NOMO-1 (cell line): ENCODE measurements at regions not wholly inside any gene's neighbourhood (a gene's known extent, or its start where the extent isn't known, plus 50 kb on each side); places are given as distances from the start of the nearest gene placed in this dataset.

Source experiments
- DNase-seq, 2 experiments: peaks; one replicate each; lab custom pipeline; 2025; ENCODE audit not compliant: unreplicated experiment in 2 of 2; lab: John Stamatoyannopoulos, UW

GRCh38 chr5:8366266-8366665 is 497.3 kb downstream of the MTRR start:
- no peak for DNase-seq

DNA sequence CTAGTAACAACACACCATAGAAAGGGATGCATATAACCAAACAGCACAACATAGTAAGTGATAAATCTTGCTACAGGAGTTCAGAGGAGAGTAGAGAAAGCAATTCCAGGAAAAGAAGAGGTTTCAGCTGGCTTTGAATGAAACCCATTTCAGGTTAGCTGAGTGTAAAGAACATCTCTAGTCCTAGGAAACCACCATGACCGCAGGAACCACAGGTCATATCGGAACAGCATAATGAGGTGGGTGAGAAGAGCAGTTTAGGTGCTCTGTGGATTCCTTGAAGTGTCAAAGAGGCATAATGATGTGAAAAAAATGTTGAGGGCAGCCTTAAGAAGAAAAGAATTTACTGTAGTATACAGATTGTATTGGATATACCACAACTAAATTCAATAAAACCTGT is 507.5 kb downstream of the MTRR start:
- DNase-seq = no peak

- no peak for DNase-seq
These were observed 513.0 kb downstream of the MTRR start for GRCh38 chr5:8381972-8382371.

DNA sequence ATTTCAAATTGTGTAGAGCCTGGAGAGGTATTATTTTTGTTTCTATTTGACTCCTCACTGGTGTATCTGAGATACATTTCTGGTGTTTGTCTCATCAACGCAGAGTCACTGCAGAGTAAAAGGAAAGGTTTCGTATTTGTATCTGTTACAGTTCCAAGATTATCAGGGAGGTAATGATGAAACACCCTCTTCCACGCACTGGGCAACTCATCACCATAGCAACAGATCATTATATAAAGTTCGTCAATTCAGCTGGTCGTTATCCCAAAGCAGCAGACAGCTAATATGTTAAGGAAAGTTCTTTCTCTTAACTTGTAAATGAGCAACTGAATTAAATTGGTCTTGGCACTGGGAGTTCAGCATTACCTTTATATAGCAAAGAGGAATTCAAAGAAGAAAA is 513.5 kb downstream of the MTRR start:
- DNase-seq = no peak

DNA sequence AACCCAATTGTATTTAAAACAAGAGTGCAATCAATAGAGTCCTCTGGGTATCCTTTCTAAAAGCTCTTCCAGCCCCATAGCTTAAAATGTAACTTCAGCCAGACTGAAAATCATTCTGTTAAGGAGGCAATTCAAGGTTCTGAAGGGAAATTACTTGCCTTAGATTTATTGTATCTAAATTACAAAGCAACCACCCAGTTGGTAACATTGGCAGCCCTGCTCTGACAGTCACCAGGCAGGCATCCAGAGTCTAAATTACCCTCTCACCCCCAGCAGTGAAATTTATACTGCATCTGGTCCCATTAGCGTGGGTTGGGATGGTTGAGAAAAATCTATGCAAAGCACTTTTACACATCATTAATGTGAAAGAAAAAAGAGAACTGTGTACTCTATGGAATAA is 514.7 kb downstream of the MTRR start:
- DNase-seq = no peak

GRCh38 chr5:8386719-8387288 is 517.9 kb downstream of the MTRR start:
- DNase-seq = no peak

DNA sequence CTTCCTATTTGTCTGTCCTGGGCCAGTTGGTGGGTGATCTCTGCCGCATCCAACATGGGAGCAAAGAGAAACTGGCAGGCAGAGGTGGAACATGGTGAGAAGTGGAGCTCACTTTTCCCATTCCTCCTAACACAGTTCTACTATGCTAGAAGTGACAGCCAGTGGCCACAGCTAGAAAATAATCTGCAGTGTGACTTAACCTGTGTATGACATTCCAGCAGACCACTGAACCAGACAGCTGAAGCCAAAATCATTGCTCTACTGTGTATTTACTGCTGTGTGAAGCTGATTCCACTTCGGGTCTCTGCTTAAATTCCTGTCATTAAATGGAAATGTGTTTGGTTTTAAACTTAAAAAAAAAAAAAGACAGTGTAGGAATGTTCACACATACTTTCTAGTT is 523.0 kb downstream of the MTRR start:
- DNase-seq = no peak

- no peak for DNase-seq
These were observed 524.3 kb downstream of the MTRR start for GRCh38 chr5:8393240-8393639.

GRCh38 chr5:8394965-8395364 is 526.0 kb downstream of the MTRR start:
- no peak for DNase-seq

GRCh38 chr5:8396246-8396645 is 527.3 kb downstream of the MTRR start:
- DNase-seq = no peak

DNA sequence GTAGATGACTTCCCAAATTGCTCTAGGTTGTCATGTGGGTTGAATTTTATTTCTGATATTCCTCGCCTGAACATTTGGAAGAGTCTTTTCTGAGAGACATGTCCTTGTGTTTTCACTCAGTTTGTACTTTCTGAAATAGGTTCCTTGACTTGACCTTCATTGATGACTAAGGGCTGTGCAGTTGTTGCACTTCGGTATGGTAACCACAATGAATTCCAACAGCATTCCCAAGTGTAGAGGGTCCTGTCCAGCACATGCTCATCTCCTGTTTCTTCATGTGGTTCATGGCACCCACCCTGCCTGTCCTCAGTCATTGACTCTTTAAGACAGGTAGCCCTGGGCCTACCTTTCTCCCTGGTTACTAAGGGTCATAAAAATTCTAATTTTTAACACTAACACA is 527.8 kb downstream of the MTRR start:
- no peak for DNase-seq

GRCh38 chr5:8399471-8399870 is 530.5 kb downstream of the MTRR start:
- no peak for DNase-seq

GRCh38 chr5:8408258-8408657 is 539.3 kb downstream of the MTRR start:
- DNase-seq = no peak

- no peak for DNase-seq
These were observed 541.7 kb downstream of the MTRR start for GRCh38 chr5:8410618-8411017.

GRCh38 chr5:8413975-8414374 is 545.0 kb downstream of the MTRR start:
- DNase-seq = no peak

DNA sequence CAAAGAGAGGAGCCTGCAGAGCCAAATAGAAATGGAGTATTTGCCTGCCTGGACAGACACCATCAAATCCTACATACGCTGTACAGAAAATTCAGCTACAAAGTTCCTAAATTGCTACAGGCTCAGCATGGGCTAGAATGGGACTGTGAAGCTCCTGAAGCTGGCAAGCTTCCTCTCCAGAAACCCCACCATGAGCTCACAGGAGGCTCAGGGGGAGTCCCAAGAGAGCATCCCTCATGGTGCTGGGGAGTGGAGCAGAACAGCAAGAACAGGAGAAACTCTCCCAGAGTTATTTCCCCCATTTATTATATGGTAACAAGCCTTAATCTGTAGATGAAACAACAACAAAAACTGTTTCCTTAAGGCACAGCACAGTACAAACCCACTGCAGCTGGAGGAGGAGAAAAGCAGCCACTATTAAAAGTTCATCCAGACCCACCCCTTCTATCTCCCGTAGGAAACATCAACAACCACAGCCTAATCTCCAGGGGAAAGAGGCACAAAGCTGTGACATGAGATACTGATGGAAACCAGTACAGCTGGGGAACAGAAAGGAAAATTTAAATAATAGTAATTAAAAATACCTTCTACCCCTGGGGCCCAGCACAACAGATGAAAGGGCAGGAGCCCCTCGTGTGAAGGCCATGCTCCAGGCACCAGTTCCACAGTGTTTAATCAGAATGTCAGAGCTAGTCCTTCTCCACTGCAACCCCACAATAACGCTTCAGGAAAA is 548.5 kb downstream of the MTRR start:
- DNase-seq = no peak

- DNase-seq = no peak
These were observed 549.1 kb downstream of the MTRR start for GRCh38 chr5:8418049-8418426.

GRCh38 chr5:8429778-8430758 is 561.1 kb downstream of the MTRR start:
- no peak for DNase-seq

GRCh38 chr5:8434501-8434900 is 565.6 kb downstream of the MTRR start:
- no peak for DNase-seq

DNA sequence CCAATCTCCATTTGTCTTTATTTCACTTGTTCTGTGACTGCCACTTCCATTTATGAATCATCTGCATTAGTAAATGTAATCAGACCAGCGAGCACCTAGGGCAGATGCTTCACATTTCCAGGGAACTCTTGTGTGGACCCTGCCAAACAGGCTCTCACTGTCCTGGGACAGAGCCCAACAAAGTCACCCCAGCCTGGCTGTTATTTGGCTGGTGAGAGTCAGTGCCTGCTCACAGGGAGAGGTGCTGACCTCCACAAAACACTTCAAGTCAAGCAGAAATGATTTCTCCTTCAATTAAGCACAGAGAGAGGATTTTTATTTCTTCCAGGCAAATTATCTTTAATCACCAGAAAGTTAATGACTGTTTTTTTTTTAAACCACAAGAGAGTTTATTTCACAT is 568.0 kb downstream of the MTRR start:
- no peak for DNase-seq

GRCh38 chr5:8445139-8445538 is 576.2 kb downstream of the MTRR start:
- DNase-seq = no peak

- DNase-seq = no peak
These were observed 577.2 kb downstream of the MTRR start for GRCh38 chr5:8446179-8446578.
